Thyroid gland (tissue), 4 donors: ENCODE measurements at regions not wholly inside any gene's neighbourhood (a gene's known extent, or its start where the extent isn't known, plus 50 kb on each side); places are given as distances from the start of the nearest gene placed in this dataset.

Source experiments
- DNase-seq, 2 donors: peaks; one replicate each; pipeline ENCODE4 v3.0.0-alpha.2; 2019
- H3K27ac ChIP-seq, 3 donors: fragments of 200-600 bp; sonication (generic); 1 replicate in 2 of 3; 2 replicates in 1 of 3; pipeline ENCODE4 v1.5.1; 2016 to 2019; ENCODE audit warnings: mild to moderate bottlenecking in 1 of 3, moderate library complexity in 1 of 3
- H3K27me3 ChIP-seq: fragments of 200-600 bp; sonication (generic); one replicate; pipeline ENCODE4 v1.5.1; 2019
- H3K36me3 ChIP-seq, 2 donors: fragments of 200-600 bp; sonication (generic); one replicate each; pipeline ENCODE4 v1.5.1; 2016 to 2019
- H3K4me1 ChIP-seq, 2 donors: fragments of 200-600 bp; sonication (generic); one replicate each; pipeline ENCODE4 v1.5.1; 2017 to 2019
- H3K4me3 ChIP-seq, 3 donors: fragments of 200-600 bp; sonication (generic); replicated peaks in 1 of 3; 1 replicate in 2 of 3; 2 replicates in 1 of 3; pipeline ENCODE4 v1.5.1; 2016; ENCODE audit warnings: mild to moderate bottlenecking in 1 of 3
- H3K9me3 ChIP-seq: fragments of 200-600 bp; sonication (generic); one replicate; pipeline ENCODE4 v1.5.1; 2017
- CTCF ChIP-seq, 6 experiments: fragments of 200-600 bp in 3 of 6; fragments of 450-650 bp in 3 of 6; sonication (generic) in 3 of 6; IDR thresholded peaks; one replicate each; pipeline ENCODE4 v1.5.1; 2016 to 2019; ENCODE audit warnings: antibody characterized with exemption in 6 of 6, mild to moderate bottlenecking in 2 of 6, inconsistent platforms in 1 of 6, moderate library complexity in 1 of 6
- POLR2A ChIP-seq, 2 donors: fragments of 450-650 bp; IDR thresholded peaks; one replicate each; pipeline ENCODE4 v1.6.1; 2017; ENCODE audit warnings: antibody characterized with exemption in 2 of 2, mild to moderate bottlenecking in 2 of 2, moderate library complexity in 1 of 2
- WGBS, 2 donors: methylation state at CpG; one replicate each; pipeline ENCODE4 v1.1.5; 2017; 5-methylcytosine and 5-hydroxymethylcytosine counted together
- intact Hi-C: fragments of 100-400 bp; cut with DNase I; formaldehyde crosslinking; loops from one replicate; pipeline ENCODE4 v1.15.1; 2023

GRCh38 chr5:27171761-27172261, 133.4 kb upstream of the CDH9 start:
- WGBS, 2 donors, result 86 to 89% methylated on average over 15 of the region's 15 CpGs
- no peaks in the 10 kb centered on the region for H3K27me3 ChIP-seq
- no peak for DNase-seq
- H3K9me3 ChIP-seq, result no peaks in the 10 kb centered on the region
- no peaks in the 10 kb centered on the region for H3K4me1 ChIP-seq
- no peak for TF ChIP-seq CTCF (IDR thresholded peaks at IDR 0.05)
- TF ChIP-seq POLR2A (IDR thresholded peaks at IDR 0.05), result no peak
- no peak overlapping the region for H3K4me3 ChIP-seq
- H3K27ac ChIP-seq, result no peak overlapping the region
- intact Hi-C loops, result no loop called here
- H3K36me3 ChIP-seq, result no peaks in the 10 kb centered on the region

GRCh38 chr5:27158775-27159174, 120.4 kb upstream of the CDH9 start:
- TF ChIP-seq CTCF (IDR thresholded peaks at IDR 0.05) (no peak), POLR2A (IDR thresholded peaks at IDR 0.05) (no peak)
- Histone ChIP-seq H3K4me1 (no peaks in the 10 kb centered on the region), H3K27ac (no peak overlapping the region), H3K4me3 (no peak overlapping the region), H3K27me3 (no peaks in the 10 kb centered on the region), H3K36me3 (no peaks in the 10 kb centered on the region), H3K9me3 (no peaks in the 10 kb centered on the region)
- WGBS, 2 donors, result 35 to 55% methylated on average over 1 of the region's 1 CpG
- intact Hi-C loops, result no loop called here
- no peak for DNase-seq

- DNase-seq, result no peak
- intact Hi-C loops, result no loop called here
- H3K4me1 ChIP-seq, result no peaks in the 10 kb centered on the region
- no peak overlapping the region for H3K27ac ChIP-seq
- TF ChIP-seq CTCF (IDR thresholded peaks at IDR 0.05) (no peak), POLR2A (IDR thresholded peaks at IDR 0.05) (no peak)
- no peaks in the 10 kb centered on the region for H3K36me3 ChIP-seq
- H3K4me3 ChIP-seq, result no peak overlapping the region
- no peaks in the 10 kb centered on the region for H3K9me3 ChIP-seq
- no peaks in the 10 kb centered on the region for H3K27me3 ChIP-seq
Measured at GRCh38 chr5:27158171-27158570, 119.8 kb upstream of the CDH9 start.

- H3K27ac ChIP-seq, result no peak overlapping the region
- no peak overlapping the region for H3K4me3 ChIP-seq
- intact Hi-C loops, result no loop called here
- no peaks in the 10 kb centered on the region for H3K4me1 ChIP-seq
- DNase-seq, result no peak
- H3K27me3 ChIP-seq, result no peaks in the 10 kb centered on the region
- no peaks in the 10 kb centered on the region for H3K36me3 ChIP-seq
- 72 to 77% methylated on average over 2 of the region's 2 CpGs for WGBS, 2 donors
- no peak for TF ChIP-seq POLR2A (IDR thresholded peaks at IDR 0.05)
- no peak for TF ChIP-seq CTCF (IDR thresholded peaks at IDR 0.05)
- H3K9me3 ChIP-seq, result no peaks in the 10 kb centered on the region
Measured at GRCh38 chr5:27144456-27144855, 106.1 kb upstream of the CDH9 start.

- Histone ChIP-seq H3K27ac (no peak overlapping the region), H3K27me3 (no peaks in the 10 kb centered on the region), H3K4me3 (no peak overlapping the region), H3K9me3 (no peaks in the 10 kb centered on the region), H3K4me1 (no peaks in the 10 kb centered on the region), H3K36me3 (no peaks in the 10 kb centered on the region)
- 67 to 71% methylated on average over 1 of the region's 1 CpG for WGBS, 2 donors
- no peak for DNase-seq
- intact Hi-C loops, result no loop called here
- TF ChIP-seq POLR2A (IDR thresholded peaks at IDR 0.05), result no peak
- TF ChIP-seq CTCF (IDR thresholded peaks at IDR 0.05), result no peak
Measured at GRCh38 chr5:27140831-27141230, 102.4 kb upstream of the CDH9 start.
